Neuronal stem cell (in vitro differentiated cells): ENCODE measurements at regions not wholly inside any gene's neighbourhood (a gene's known extent, or its start where the extent isn't known, plus 50 kb on each side); places are given as distances from the start of the nearest gene placed in this dataset.
"Not testable (repeated sequence)": the region's sequence is repeated elsewhere in the genome, so short reads cannot be mapped to it uniquely, and the experiment has no call there.

ENCODE experiments used
- DNase-seq: peaks from one replicate; pipeline ENCODE4 v3.0.0-alpha.2; 2013; ENCODE audit warnings: low spot score
- H2AFZ ChIP-seq: one replicate; pipeline ENCODE4 v1.6.1; 2013; ENCODE audit warnings: mild to moderate bottlenecking, low read length, inconsistent platforms
- H2AK5ac ChIP-seq: 2 replicates; pipeline ENCODE4 v1.6.1; 2013; ENCODE audit warnings: low read depth, mild to moderate bottlenecking, inconsistent platforms, low read length, moderate library complexity, mixed read lengths
- H2BK120ac ChIP-seq: 2 replicates; pipeline ENCODE4 v1.6.1; 2013; ENCODE audit warnings: low read depth, mild to moderate bottlenecking, inconsistent platforms, low read length, moderate library complexity, mixed read lengths
- H2BK12ac ChIP-seq: one replicate; pipeline ENCODE4 v1.6.1; 2013; ENCODE audit warnings: low read length, inconsistent platforms
- H2BK15ac ChIP-seq: 2 replicates; pipeline ENCODE4 v1.6.1; 2013; ENCODE audit warnings: mild to moderate bottlenecking, low read length, inconsistent platforms, mixed read lengths
- H2BK5ac ChIP-seq: one replicate; pipeline ENCODE4 v1.6.1; 2013; ENCODE audit warnings: inconsistent platforms, mild to moderate bottlenecking, low read length, moderate library complexity
- H3K14ac ChIP-seq: one replicate; pipeline ENCODE4 v1.6.1; 2013; ENCODE audit warnings: low read length, inconsistent platforms
- H3K18ac ChIP-seq: 2 replicates; pipeline ENCODE4 v1.6.1; 2013; ENCODE audit warnings: low read length, inconsistent platforms
- H3K23ac ChIP-seq: 2 replicates; pipeline ENCODE4 v1.6.1; 2013; ENCODE audit warnings: low read depth, mild to moderate bottlenecking, mixed read lengths, low read length, inconsistent platforms; ENCODE audit not compliant: poor library complexity
- H3K27ac ChIP-seq: replicated peaks from 3 replicates; pipeline ENCODE4 v1.5.1; 2013; ENCODE audit warnings: low read length, inconsistent platforms
- H3K27me3 ChIP-seq, 3 experiments: 2 replicates each; pipeline ENCODE4 v1.6.1; 2013; ENCODE audit warnings: low read length in 3 of 3, mild to moderate bottlenecking in 2 of 3, inconsistent platforms in 1 of 3, low read depth in 1 of 3, mixed read lengths in 1 of 3, moderate library complexity in 1 of 3; ENCODE audit not compliant: control insufficient read depth in 3 of 3, insufficient read depth in 3 of 3
- H3K36me3 ChIP-seq, 2 donors: replicated peaks in 1 of 2; 2 replicates each; pipeline ENCODE4 v1.6.1; 2013; ENCODE audit warnings: low read length in 2 of 2; ENCODE audit not compliant: control insufficient read depth in 2 of 2, insufficient read depth in 2 of 2
- H3K4ac ChIP-seq: 2 replicates; pipeline ENCODE4 v1.6.1; 2013; ENCODE audit warnings: inconsistent platforms, mild to moderate bottlenecking, low read length, moderate library complexity
- H3K4me1 ChIP-seq, 2 donors: 1 replicate in 1 of 2; 2 replicates in 1 of 2; pipeline ENCODE4 v1.6.1; 2013; ENCODE audit warnings: low read length in 2 of 2, low read depth in 1 of 2; ENCODE audit not compliant: control insufficient read depth in 2 of 2, insufficient read depth in 1 of 2
- H3K4me2 ChIP-seq: one replicate; pipeline ENCODE4 v1.6.1; 2013; ENCODE audit warnings: mild to moderate bottlenecking, low read length, inconsistent platforms; ENCODE audit not compliant: insufficient read depth, poor library complexity, severe bottlenecking
- H3K4me3 ChIP-seq, 2 donors: 2 replicates each; pipeline ENCODE4 v1.5.1; 2013; ENCODE audit warnings: low read length in 2 of 2, mild to moderate bottlenecking in 2 of 2, inconsistent platforms in 1 of 2, moderate library complexity in 1 of 2
- H3K79me1 ChIP-seq: one replicate; pipeline ENCODE4 v1.6.1; 2013; ENCODE audit warnings: low read depth, mild to moderate bottlenecking, inconsistent platforms, low read length, moderate library complexity
- H3K9ac ChIP-seq: one replicate; pipeline ENCODE4 v1.6.1; 2013; ENCODE audit warnings: mild to moderate bottlenecking, low read depth, low read length, inconsistent platforms; ENCODE audit not compliant: poor library complexity
- H3K9me3 ChIP-seq, 2 donors: replicated peaks in 1 of 2; 2 replicates each; pipeline versions ENCODE3 to v1.6.1; 2013; ENCODE audit warnings: low read length in 2 of 2, mild to moderate bottlenecking in 2 of 2, inconsistent platforms in 1 of 2, low read depth in 1 of 2, mixed read lengths in 1 of 2, moderate library complexity in 1 of 2; ENCODE audit not compliant: control insufficient read depth in 2 of 2, insufficient read depth in 1 of 2
- H4K8ac ChIP-seq: one replicate; pipeline ENCODE4 v1.6.1; 2013; ENCODE audit warnings: low read depth, mild to moderate bottlenecking, inconsistent platforms, low read length, moderate library complexity
- H4K91ac ChIP-seq: one replicate; pipeline ENCODE4 v1.6.1; 2013; ENCODE audit warnings: low read length, low read depth, mild to moderate bottlenecking, inconsistent platforms; ENCODE audit not compliant: poor library complexity
- WGBS, 2 donors: extraction: QIAGEN DNeasy Blood & Tissue Kit; methylation state at CpG; one replicate each; pipeline ENCODE4 v1.1.7; 2013; ENCODE audit warnings: missing lambda C conversion rate in 2 of 2, mixed read lengths in 1 of 2; ENCODE audit not compliant: insufficient read length in 2 of 2, insufficient replicate concordance in 1 of 2; ENCODE audit errors: extremely low coverage in 2 of 2; 5-methylcytosine and 5-hydroxymethylcytosine counted together

GRCh38 chr18:60910534-60910933 lies 422.7 kb upstream of the CDH20 start:
- Histone ChIP-seq H3K4me1 (no peaks in the 10 kb centered on the region), H2AFZ (no peak overlapping the region), H4K91ac (no peak overlapping the region), H2AK5ac (no peak overlapping the region), H3K9me3 (no peaks in the 10 kb centered on the region), H3K27ac (no peak overlapping the region), H2BK12ac (no peak overlapping the region), H3K4ac (no peak overlapping the region), H3K23ac (no peak overlapping the region), H3K14ac (no peak overlapping the region), H3K4me2 (no peak overlapping the region), H3K36me3 (no peaks in the 10 kb centered on the region), H3K18ac (no peak overlapping the region), H3K27me3 (no peaks in the 10 kb centered on the region), H3K79me1 (no peaks in the 10 kb centered on the region), H2BK5ac (no peak overlapping the region), H3K9ac (no peak overlapping the region), H2BK15ac (no peak overlapping the region), H4K8ac (no peak overlapping the region), H3K4me3 (no peak overlapping the region), H2BK120ac (no peak overlapping the region)
- no peak for DNase-seq

- Histone ChIP-seq H3K36me3 (no peaks in the 10 kb centered on the region), H4K91ac (no peak overlapping the region), H3K79me1 (no peaks in the 10 kb centered on the region), H3K4ac (no peak overlapping the region), H2AK5ac (no peak overlapping the region), H3K27ac (no peak overlapping the region), H2BK5ac (no peak overlapping the region), H3K4me2 (no peak overlapping the region), H3K4me1 (no peaks in the 10 kb centered on the region), H3K4me3 (no peak overlapping the region), H3K9me3 (no peaks in the 10 kb centered on the region), H3K27me3 (no peaks in the 10 kb centered on the region), H3K18ac (no peak overlapping the region), H4K8ac (no peak overlapping the region), H2AFZ (no peak overlapping the region), H2BK120ac (no peak overlapping the region), H3K9ac (no peak overlapping the region), H3K23ac (no peak overlapping the region), H2BK15ac (no peak overlapping the region), H3K14ac (no peak overlapping the region), H2BK12ac (no peak overlapping the region)
- DNase-seq = no peak
- no CpG with 5 or more reads among the region's 2 CpGs for WGBS, 2 donors
Observed at GRCh38 chr18:60911504-60911903, 421.7 kb upstream of the CDH20 start.

- no peaks in the 10 kb centered on the region for H3K79me1 ChIP-seq
Observed at GRCh38 chr18:60915160-60915559, 418.1 kb upstream of the CDH20 start.

GRCh38 chr18:60918862-60919261 lies 414.4 kb upstream of the CDH20 start:
- not testable (repeated sequence) for H3K27ac ChIP-seq, H3K79me1 ChIP-seq, H2BK5ac ChIP-seq, H3K4me2 ChIP-seq, H3K36me3 ChIP-seq, DNase-seq, H4K8ac ChIP-seq, H4K91ac ChIP-seq, H3K27me3 ChIP-seq, H2AK5ac ChIP-seq, H3K18ac ChIP-seq, H3K4me1 ChIP-seq, H3K9me3 ChIP-seq, H2AFZ ChIP-seq, H2BK120ac ChIP-seq, H3K9ac ChIP-seq, H3K14ac ChIP-seq, H3K4me3 ChIP-seq, H3K4ac ChIP-seq, H2BK15ac ChIP-seq, H3K23ac ChIP-seq, H2BK12ac ChIP-seq
- WGBS, 2 donors = no CpG with 5 or more reads among the region's 4 CpGs

More at GRCh38 chr18:60915160-60915559, 418.1 kb upstream of the CDH20 start:
- Histone ChIP-seq H2BK12ac (no peak overlapping the region), H3K36me3 (no peaks in the 10 kb centered on the region), H4K8ac (no peak overlapping the region), H2BK120ac (no peak overlapping the region), H3K27ac (no peak overlapping the region), H4K91ac (no peak overlapping the region), H2BK15ac (no peak overlapping the region), H3K4ac (no peak overlapping the region), H3K18ac (no peak overlapping the region), H2BK5ac (no peak overlapping the region), H3K23ac (no peak overlapping the region), H3K9ac (no peak overlapping the region), H3K27me3 (no peaks in the 10 kb centered on the region), H2AFZ (no peak overlapping the region), H3K4me2 (no peak overlapping the region), H3K4me3 (no peak overlapping the region), H3K9me3 (no peaks in the 10 kb centered on the region), H2AK5ac (no peak overlapping the region), H3K14ac (no peak overlapping the region), H3K4me1 (no peaks in the 10 kb centered on the region)
- WGBS, 2 donors = no CpG with 5 or more reads among the region's 2 CpGs
- DNase-seq = no peak
